Neural crest cell (in vitro differentiated cells): ENCODE measurements at regions not wholly inside any gene's neighbourhood (a gene's known extent, or its start where the extent isn't known, plus 50 kb on each side); places are given as distances from the start of the nearest gene placed in this dataset.

Source experiments
- DNase-seq: peaks from one replicate; pipeline ENCODE4 v3.0.0; 2021; ENCODE audit warnings: low read depth, mixed read lengths, low spot score
- H3K27ac Mint-ChIP-seq: one replicate; pipeline ENCODE4 v1.8.0; 2021; ENCODE audit warnings: mild to moderate bottlenecking, mixed read lengths; ENCODE audit not compliant: unreplicated experiment
- H3K27me3 Mint-ChIP-seq: 2 replicates; pipeline ENCODE4 v1.8.0; 2021; ENCODE audit warnings: low read depth, mild to moderate bottlenecking, mixed read lengths
- H3K36me3 Mint-ChIP-seq: 2 replicates; pipeline ENCODE4 v1.8.0; 2021; ENCODE audit warnings: low read depth, mild to moderate bottlenecking, mixed read lengths
- H3K4me1 Mint-ChIP-seq: 2 replicates; pipeline ENCODE4 v1.8.0; 2021; ENCODE audit warnings: mixed read lengths
- H3K4me3 Mint-ChIP-seq: one replicate; pipeline ENCODE4 v1.8.0; 2021; ENCODE audit warnings: mild to moderate bottlenecking, mixed read lengths
- H3K9me3 Mint-ChIP-seq: 2 replicates; pipeline ENCODE4 v1.8.0; 2021; ENCODE audit warnings: mixed read lengths
- TF ChIP-seq, protein P1 (sequence below): fragments of 200-600 bp; sonication (generic); conservative IDR thresholded peaks from 2 replicates; pipeline ENCODE4 v1.5.0; 2021; ENCODE audit warnings: antibody characterized with exemption, mild to moderate bottlenecking

DNA sequence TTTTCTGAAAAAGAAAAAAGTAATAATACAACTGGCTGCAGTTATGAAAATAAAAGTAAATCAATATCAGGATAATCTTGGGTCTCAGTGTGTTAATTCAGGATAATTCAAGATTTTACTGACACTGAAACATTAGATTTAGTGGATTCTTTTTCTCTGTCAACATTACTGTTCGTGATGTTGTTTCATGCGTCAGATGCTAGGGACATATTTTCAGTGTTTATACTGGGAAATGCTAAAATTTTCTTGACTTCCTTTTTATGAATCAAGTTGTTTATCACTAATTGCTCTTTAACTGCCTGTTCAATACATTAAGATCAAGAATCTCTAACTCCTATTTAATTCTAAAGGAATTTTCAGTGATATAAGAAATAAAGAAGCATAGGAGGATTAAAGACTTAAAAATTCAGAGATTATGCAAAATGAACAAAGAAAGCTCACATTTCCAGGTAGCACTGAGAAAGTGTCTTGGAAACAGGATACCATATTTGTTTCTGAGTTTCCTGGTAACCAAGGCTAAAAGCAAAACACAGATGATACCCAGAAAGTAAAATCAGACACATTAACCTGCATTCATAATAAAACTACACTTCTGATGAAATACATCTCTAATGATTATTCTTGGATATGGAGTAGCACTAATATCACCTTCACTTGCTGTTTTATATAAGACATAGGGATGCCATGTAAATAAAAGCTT, 174.0 kb downstream of the ARL4C start:
- Mint-ChIP-seq H3K4me3 (no peak overlapping the region), H3K9me3 (no peaks in the 10 kb centered on the region), H3K4me1 (no peaks in the 10 kb centered on the region), H3K27ac (no peak overlapping the region), H3K36me3 (no peaks in the 10 kb centered on the region), H3K27me3 (no peaks in the 10 kb centered on the region)
- TF ChIP-seq, protein P1, sequence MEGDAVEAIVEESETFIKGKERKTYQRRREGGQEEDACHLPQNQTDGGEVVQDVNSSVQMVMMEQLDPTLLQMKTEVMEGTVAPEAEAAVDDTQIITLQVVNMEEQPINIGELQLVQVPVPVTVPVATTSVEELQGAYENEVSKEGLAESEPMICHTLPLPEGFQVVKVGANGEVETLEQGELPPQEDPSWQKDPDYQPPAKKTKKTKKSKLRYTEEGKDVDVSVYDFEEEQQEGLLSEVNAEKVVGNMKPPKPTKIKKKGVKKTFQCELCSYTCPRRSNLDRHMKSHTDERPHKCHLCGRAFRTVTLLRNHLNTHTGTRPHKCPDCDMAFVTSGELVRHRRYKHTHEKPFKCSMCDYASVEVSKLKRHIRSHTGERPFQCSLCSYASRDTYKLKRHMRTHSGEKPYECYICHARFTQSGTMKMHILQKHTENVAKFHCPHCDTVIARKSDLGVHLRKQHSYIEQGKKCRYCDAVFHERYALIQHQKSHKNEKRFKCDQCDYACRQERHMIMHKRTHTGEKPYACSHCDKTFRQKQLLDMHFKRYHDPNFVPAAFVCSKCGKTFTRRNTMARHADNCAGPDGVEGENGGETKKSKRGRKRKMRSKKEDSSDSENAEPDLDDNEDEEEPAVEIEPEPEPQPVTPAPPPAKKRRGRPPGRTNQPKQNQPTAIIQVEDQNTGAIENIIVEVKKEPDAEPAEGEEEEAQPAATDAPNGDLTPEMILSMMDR = no peak
- DNase-seq = no peak

DNA sequence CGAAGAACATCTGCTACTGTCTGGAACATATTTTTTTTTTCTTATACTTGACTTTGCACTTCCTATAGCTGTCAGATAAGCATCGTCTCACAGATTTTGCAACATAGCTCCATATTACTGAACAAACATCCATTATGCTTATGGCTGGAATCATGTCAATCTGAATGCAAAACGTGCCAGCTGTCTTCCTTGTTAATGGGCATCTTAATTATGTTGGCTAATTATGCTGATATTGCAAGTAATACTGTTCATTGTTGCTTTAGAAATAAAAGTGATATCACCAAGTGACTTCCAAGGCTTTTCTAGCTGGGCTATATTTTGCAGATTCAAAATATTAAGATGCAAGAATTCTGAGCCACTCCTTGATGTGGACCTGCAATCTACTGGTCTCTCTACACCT, 176.8 kb downstream of the ARL4C start:
- TF ChIP-seq, protein P1 = no peak
- Mint-ChIP-seq H3K4me1 (no peaks in the 10 kb centered on the region), H3K27me3 (no peaks in the 10 kb centered on the region), H3K36me3 (no peaks in the 10 kb centered on the region), H3K9me3 (no peaks in the 10 kb centered on the region), H3K4me3 (no peak overlapping the region), H3K27ac (no peak overlapping the region)
- DNase-seq = no peak

DNA sequence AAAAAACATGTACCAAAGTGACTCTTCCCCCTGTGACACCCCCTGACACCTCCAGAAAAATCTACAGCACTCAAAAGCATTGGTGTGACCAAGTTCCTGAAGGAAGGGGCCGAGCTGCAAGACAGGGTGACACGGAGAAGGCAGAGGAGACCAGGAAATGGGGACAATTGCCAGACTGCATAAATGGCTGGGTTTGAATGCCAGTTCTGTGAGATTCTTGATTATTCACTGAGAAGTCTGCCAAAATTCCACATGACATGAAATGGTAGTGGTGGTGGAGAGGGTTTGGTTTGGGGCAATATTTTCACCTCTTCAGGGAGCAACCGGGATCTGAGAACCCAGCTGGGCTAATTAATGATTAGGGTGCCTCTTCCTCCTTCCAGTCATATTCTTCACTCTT, 178.5 kb downstream of the ARL4C start:
- no peaks in the 10 kb centered on the region for H3K27me3 Mint-ChIP-seq
- H3K9me3 Mint-ChIP-seq = no peaks in the 10 kb centered on the region
- H3K4me1 Mint-ChIP-seq = no peaks in the 10 kb centered on the region
- TF ChIP-seq, protein P1 = no peak
- no peaks in the 10 kb centered on the region for H3K36me3 Mint-ChIP-seq
- no peak for DNase-seq
- H3K27ac Mint-ChIP-seq = no peak overlapping the region
- no peak overlapping the region for H3K4me3 Mint-ChIP-seq

DNA sequence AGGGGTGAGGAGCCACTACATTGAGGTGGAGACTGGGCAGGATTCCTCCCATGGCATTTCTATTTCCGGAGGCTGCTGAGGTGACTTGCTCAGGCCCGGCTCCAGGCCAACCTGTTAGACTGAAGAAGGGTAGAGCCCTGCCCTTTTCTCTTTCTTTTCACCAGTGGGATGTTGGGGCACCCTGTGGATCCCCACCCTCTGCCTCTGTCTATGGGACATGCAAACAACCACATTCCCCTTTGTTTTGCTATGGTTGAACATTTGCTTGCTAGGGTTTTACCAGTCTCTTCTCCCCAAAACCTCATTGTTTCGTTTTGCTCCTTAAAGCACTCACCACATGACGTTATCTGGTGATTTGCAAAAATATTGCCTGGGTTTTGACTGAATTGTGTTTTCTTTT, 183.3 kb downstream of the ARL4C start:
- Mint-ChIP-seq H3K27me3 (no peaks in the 10 kb centered on the region), H3K9me3 (no peaks in the 10 kb centered on the region), H3K27ac (no peak overlapping the region), H3K4me1 (no peaks in the 10 kb centered on the region), H3K36me3 (no peaks in the 10 kb centered on the region), H3K4me3 (no peak overlapping the region)
- TF ChIP-seq, protein P1 = no peak
- no peak for DNase-seq

DNA sequence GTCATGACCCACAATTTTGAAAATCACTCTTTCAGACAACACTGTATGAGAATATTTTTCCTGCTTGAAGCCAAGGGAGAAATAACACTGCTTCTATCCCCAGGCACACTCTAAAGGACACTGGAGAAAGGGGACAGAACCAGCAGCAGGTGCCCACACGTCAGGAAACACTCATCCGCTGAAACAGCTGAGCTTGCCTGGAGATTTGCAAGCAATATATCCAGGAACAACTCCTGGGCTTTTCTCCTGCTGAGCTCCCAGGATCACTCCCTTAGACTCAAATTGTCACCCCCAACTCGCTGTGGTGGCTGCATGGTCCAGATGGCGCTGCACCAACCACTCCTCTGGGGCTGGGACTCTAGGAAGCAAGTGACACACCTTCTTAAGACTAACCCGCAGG, 186.7 kb downstream of the ARL4C start:
- DNase-seq = no peak
- Mint-ChIP-seq H3K9me3 (peaks cover 5% of the 10 kb centered on the region), H3K36me3 (no peaks in the 10 kb centered on the region), H3K27ac (no peak overlapping the region), H3K4me3 (no peak overlapping the region), H3K4me1 (peaks cover 4% of the 10 kb centered on the region), H3K27me3 (no peaks in the 10 kb centered on the region)
- TF ChIP-seq, protein P1 = no peak
